ENCODE measurements at regions not wholly inside any gene's neighbourhood (a gene's known extent, or its start where the extent isn't known, plus 50 kb on each side); places are given as distances from the start of the nearest gene placed in this dataset.

- TF ChIP-seq, protein P1, sequence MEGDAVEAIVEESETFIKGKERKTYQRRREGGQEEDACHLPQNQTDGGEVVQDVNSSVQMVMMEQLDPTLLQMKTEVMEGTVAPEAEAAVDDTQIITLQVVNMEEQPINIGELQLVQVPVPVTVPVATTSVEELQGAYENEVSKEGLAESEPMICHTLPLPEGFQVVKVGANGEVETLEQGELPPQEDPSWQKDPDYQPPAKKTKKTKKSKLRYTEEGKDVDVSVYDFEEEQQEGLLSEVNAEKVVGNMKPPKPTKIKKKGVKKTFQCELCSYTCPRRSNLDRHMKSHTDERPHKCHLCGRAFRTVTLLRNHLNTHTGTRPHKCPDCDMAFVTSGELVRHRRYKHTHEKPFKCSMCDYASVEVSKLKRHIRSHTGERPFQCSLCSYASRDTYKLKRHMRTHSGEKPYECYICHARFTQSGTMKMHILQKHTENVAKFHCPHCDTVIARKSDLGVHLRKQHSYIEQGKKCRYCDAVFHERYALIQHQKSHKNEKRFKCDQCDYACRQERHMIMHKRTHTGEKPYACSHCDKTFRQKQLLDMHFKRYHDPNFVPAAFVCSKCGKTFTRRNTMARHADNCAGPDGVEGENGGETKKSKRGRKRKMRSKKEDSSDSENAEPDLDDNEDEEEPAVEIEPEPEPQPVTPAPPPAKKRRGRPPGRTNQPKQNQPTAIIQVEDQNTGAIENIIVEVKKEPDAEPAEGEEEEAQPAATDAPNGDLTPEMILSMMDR (IDR thresholded peaks at IDR 0.05): no peak
- DNase-seq (no peak), ATAC-seq (no peak)
- no peak overlapping the region for H3K4me3 Mint-ChIP-seq
- H3K36me3 ChIP-seq (ENCODE audit: control insufficient read depth, insufficient read depth, low read length): no peaks in the 10 kb centered on the region
- no peaks in the 10 kb centered on the region for H3K36me3 Mint-ChIP-seq
- H3K27ac ChIP-seq (ENCODE audit: low read length): no peak overlapping the region
- no peak overlapping the region for H3K4me3 ChIP-seq (ENCODE audit: low read length)
- intact Hi-C loops (cut with micrococcal nuclease): no loop called here
- H3K4me1 ChIP-seq (ENCODE audit: control insufficient read depth, insufficient read depth, low read length): no peaks in the 10 kb centered on the region
- peaks cover 0 to 2% of the 10 kb centered on the region in 2 donors for H3K9me3 Mint-ChIP-seq
- no peak overlapping the region for H3K27ac Mint-ChIP-seq
- H3K27me3 ChIP-seq (ENCODE audit: control insufficient read depth, insufficient read depth, low read length): no peaks in the 10 kb centered on the region
- H3K9me3 ChIP-seq (ENCODE audit: control insufficient read depth, insufficient read depth, low read length): no peaks in the 10 kb centered on the region
- no peaks in the 10 kb centered on the region for H3K4me1 Mint-ChIP-seq
- no peaks in the 10 kb centered on the region for H3K27me3 Mint-ChIP-seq (ENCODE audit: low read depth in 2 of 2)
These were observed 318.1 kb upstream of the UBE2E2 start for GRCh38 chr3:22885039-22885438.

- Mint-ChIP-seq H3K27me3 (ENCODE audit: low read depth in 2 of 2) (no peaks in the 10 kb centered on the region), H3K4me1 (no peaks in the 10 kb centered on the region), H3K4me3 (no peak overlapping the region), H3K36me3 (no peaks in the 10 kb centered on the region), H3K27ac (no peak overlapping the region), H3K9me3 (peaks cover 0 to 3% of the 10 kb centered on the region in 2 donors)
- ATAC-seq (no peak), DNase-seq (no peak)
- TF ChIP-seq, protein P1 (IDR thresholded peaks at IDR 0.05): no peak
- 96% methylated on average over 5 of the region's 6 CpGs for WGBS (ENCODE audit: insufficient coverage)
- Histone ChIP-seq H3K9me3 (ENCODE audit: control insufficient read depth, insufficient read depth, low read length) (no peaks in the 10 kb centered on the region), H3K4me3 (ENCODE audit: low read length) (no peak overlapping the region), H3K36me3 (ENCODE audit: control insufficient read depth, insufficient read depth, low read length) (no peaks in the 10 kb centered on the region), H3K4me1 (ENCODE audit: control insufficient read depth, insufficient read depth, low read length) (no peaks in the 10 kb centered on the region), H3K27me3 (ENCODE audit: control insufficient read depth, insufficient read depth, low read length) (no peaks in the 10 kb centered on the region), H3K27ac (ENCODE audit: low read length) (no peak overlapping the region)
- intact Hi-C loops (cut with micrococcal nuclease): no loop called here
These were observed 317.4 kb upstream of the UBE2E2 start for GRCh38 chr3:22885574-22886341.

DNA sequence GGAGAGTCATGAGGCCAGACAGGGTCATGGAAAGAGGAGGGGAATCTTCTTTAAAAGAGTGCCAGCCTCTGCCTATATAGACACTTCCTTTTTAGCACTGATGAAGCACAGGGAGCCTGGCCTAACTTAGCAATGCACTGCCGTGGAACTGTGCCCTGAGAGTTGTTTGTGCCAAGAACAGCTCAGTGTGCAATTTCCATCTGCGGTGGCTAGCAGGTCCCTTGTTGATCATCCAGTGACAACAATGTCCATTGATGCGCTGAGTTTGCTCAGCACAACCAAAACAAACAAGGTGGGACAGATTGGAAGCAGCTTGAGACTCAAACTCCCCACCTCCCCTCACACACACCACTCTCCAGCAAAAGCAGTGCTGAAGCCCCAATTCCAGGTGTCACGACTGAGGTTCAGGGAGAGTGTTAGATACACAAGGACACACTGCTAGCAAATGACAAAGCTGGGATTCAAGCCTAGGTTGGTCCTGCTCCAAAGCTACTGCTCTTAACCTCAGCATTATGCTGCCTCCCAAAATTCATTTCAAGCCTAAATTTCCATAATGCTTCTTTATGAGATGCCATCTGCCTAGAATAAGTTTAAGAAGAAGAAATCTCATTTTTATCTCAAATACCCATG, 316.6 kb upstream of the UBE2E2 start:
- TF ChIP-seq, protein P1 (IDR thresholded peaks at IDR 0.05): no peak
- no peaks in the 10 kb centered on the region for H3K9me3 ChIP-seq (ENCODE audit: control insufficient read depth, insufficient read depth, low read length)
- H3K27me3 Mint-ChIP-seq (ENCODE audit: low read depth in 2 of 2): peaks cover 0 to 2% of the 10 kb centered on the region in 2 donors
- H3K27ac ChIP-seq (ENCODE audit: low read length): no peak overlapping the region
- intact Hi-C loops (cut with micrococcal nuclease): no loop called here
- H3K4me3 Mint-ChIP-seq: no peak overlapping the region
- H3K9me3 Mint-ChIP-seq: peaks cover 4 to 8% of the 10 kb centered on the region in 2 donors
- H3K4me1 ChIP-seq (ENCODE audit: control insufficient read depth, insufficient read depth, low read length): no peaks in the 10 kb centered on the region
- H3K36me3 Mint-ChIP-seq: no peaks in the 10 kb centered on the region
- ATAC-seq (no peak), DNase-seq (no peak)
- WGBS (ENCODE audit: insufficient coverage): 86% methylated on average over 4 of the region's 4 CpGs
- no peak overlapping the region for H3K4me3 ChIP-seq (ENCODE audit: low read length)
- no peaks in the 10 kb centered on the region for H3K36me3 ChIP-seq (ENCODE audit: control insufficient read depth, insufficient read depth, low read length)
- H3K4me1 Mint-ChIP-seq: no peaks in the 10 kb centered on the region
- H3K27me3 ChIP-seq (ENCODE audit: control insufficient read depth, insufficient read depth, low read length): no peaks in the 10 kb centered on the region
- H3K27ac Mint-ChIP-seq: no peak overlapping the region
